B cell (primary cell): ENCODE measurements at regions not wholly inside any gene's neighbourhood (a gene's known extent, or its start where the extent isn't known, plus 50 kb on each side); places are given as distances from the start of the nearest gene placed in this dataset.
"Not testable (repeated sequence)": the region's sequence is repeated elsewhere in the genome, so short reads cannot be mapped to it uniquely, and the experiment has no call there.

Experiments
- ATAC-seq: fragments of 200-7000 bp; cut with Tn5 transposase; one replicate; pipeline ENCODE4 v1.10.0; 2021; ENCODE audit warnings: low read depth, mild to moderate bottlenecking, moderate number of reproducible peaks, moderate library complexity
- CTCF ChIA-PET: fragments of 350-600 bp; sonication (Branson Sonifier 250); formaldehyde crosslinking; loops from one replicate; lab custom pipeline; 2021; ENCODE audit warnings: antibody characterized with exemption, inconsistent platforms; lab: Charles Lee
- POLR2A ChIA-PET: fragments of 350-600 bp; sonication (Branson Sonifier 250); formaldehyde crosslinking; loops from one replicate; lab custom pipeline; 2021; ENCODE audit warnings: antibody characterized with exemption; lab: Charles Lee
- DNase-seq: peaks from one replicate; pipeline ENCODE4 v3.0.0; 2013
- H2AFZ ChIP-seq: 2 replicates; pipeline ENCODE4 v1.6.1; 2012; ENCODE audit warnings: mild to moderate bottlenecking, low read depth, low read length; ENCODE audit not compliant: insufficient read depth, poor library complexity, severe bottlenecking
- H3K27ac ChIP-seq, 2 donors: 1 replicate in 1 of 2; 2 replicates in 1 of 2; pipeline ENCODE4 v1.5.1; 2012 to 2013; ENCODE audit warnings: low read length in 2 of 2, mild to moderate bottlenecking in 2 of 2, moderate library complexity in 1 of 2
- H3K27me3 ChIP-seq, 4 experiments: fragments of 200-600 bp in 1 of 4; sonication (generic) in 1 of 4; replicated peaks in 1 of 4; 1 replicate in 2 of 4; 2 replicates in 2 of 4; pipeline versions ENCODE4 v1.6.1 to v1.7.0; 2013 to 2016; ENCODE audit warnings: low read length in 3 of 4, mild to moderate bottlenecking in 2 of 4, mixed read lengths in 1 of 4, moderate library complexity in 1 of 4; ENCODE audit not compliant: insufficient read depth in 4 of 4, control insufficient read depth in 3 of 4; ENCODE audit errors: control extremely low read depth in 1 of 4
- H3K36me3 ChIP-seq, 2 experiments: replicated peaks in 1 of 2; 1 replicate in 1 of 2; 2 replicates in 1 of 2; pipeline versions ENCODE4 v1.6.1 to v1.7.1; 2013; ENCODE audit warnings: low read length in 1 of 2; ENCODE audit not compliant: insufficient read depth in 2 of 2, control insufficient read depth in 1 of 2; ENCODE audit errors: control extremely low read depth in 1 of 2, extremely low read depth in 1 of 2
- H3K4me1 ChIP-seq, 2 donors: fragments of 200-600 bp in 1 of 2; sonication (generic) in 1 of 2; 1 replicate in 1 of 2; 2 replicates in 1 of 2; pipeline versions ENCODE4 v1.5.1 to v1.6.1; 2013 to 2017; ENCODE audit warnings: low read length in 2 of 2; ENCODE audit not compliant: control insufficient read depth in 2 of 2, insufficient read depth in 2 of 2
- H3K4me2 ChIP-seq: replicated peaks from 2 replicates; pipeline ENCODE3; 2012; ENCODE audit warnings: mild to moderate bottlenecking, low read depth, low read length; ENCODE audit not compliant: poor library complexity, severe bottlenecking
- H3K4me3 ChIP-seq, 5 experiments: fragments of 200-600 bp in 1 of 5; sonication (generic) in 1 of 5; 1 replicate in 3 of 5; 2 replicates in 2 of 5; pipeline versions ENCODE4 v1.5.1 to v1.7.0; 2011 to 2016; ENCODE audit warnings: low read length in 4 of 5, mild to moderate bottlenecking in 4 of 5, low read depth in 2 of 5, control low read depth in 1 of 5, moderate library complexity in 1 of 5; ENCODE audit not compliant: insufficient read depth in 1 of 5; ENCODE audit errors: control extremely low read depth in 1 of 5, extremely low read depth in 1 of 5
- H3K79me2 ChIP-seq: fragments of 200-600 bp; sonication (generic); one replicate; pipeline ENCODE4 v1.6.0; 2016; ENCODE audit warnings: low read length; ENCODE audit not compliant: control insufficient read depth, insufficient read depth
- H3K9ac ChIP-seq: fragments of 200-600 bp; sonication (generic); 2 replicates; pipeline ENCODE4 v1.6.1; 2017; ENCODE audit warnings: mild to moderate bottlenecking, low read length, moderate library complexity
- H3K9me3 ChIP-seq, 3 donors: one replicate each; pipeline versions ENCODE4 v1.6.1 to v1.7.1; 2013; ENCODE audit warnings: low read length in 2 of 3; ENCODE audit not compliant: control insufficient read depth in 2 of 3, insufficient read depth in 1 of 3; ENCODE audit errors: control extremely low read depth in 1 of 3
- H4K20me1 ChIP-seq: 2 replicates; pipeline ENCODE4 v1.6.0; 2012; ENCODE audit warnings: mild to moderate bottlenecking, low read length; ENCODE audit not compliant: insufficient read depth, control insufficient read depth, poor library complexity, severe bottlenecking
- H3K27ac Mint-ChIP-seq: one replicate; pipeline ENCODE4 v1.8.0; 2021; ENCODE audit warnings: mixed read lengths
- H3K27me3 Mint-ChIP-seq: one replicate; pipeline ENCODE4 v1.8.0; 2021; ENCODE audit warnings: mixed read lengths
- H3K4me1 Mint-ChIP-seq: one replicate; pipeline ENCODE4 v1.8.0; 2021; ENCODE audit warnings: mixed read lengths
- H3K4me3 Mint-ChIP-seq: one replicate; pipeline ENCODE4 v1.8.0; 2021; ENCODE audit warnings: mixed read lengths
- H3K9me3 Mint-ChIP-seq: one replicate; pipeline ENCODE4 v1.8.0; 2022; ENCODE audit warnings: mixed read lengths; ENCODE audit not compliant: insufficient read depth
- EZH2 ChIP-seq: IDR thresholded peaks from 2 replicates; pipeline ENCODE4 v1.6.1; 2012; ENCODE audit warnings: borderline replicate concordance, low read depth, mild to moderate bottlenecking, moderate library complexity, low read length; ENCODE audit not compliant: insufficient read depth, poor library complexity, severe bottlenecking
- WGBS: methylation state at CpG from one replicate; pipeline ENCODE4 v1.1.5; 2013; ENCODE audit warnings: missing lambda C conversion rate; ENCODE audit not compliant: insufficient coverage; 5-methylcytosine and 5-hydroxymethylcytosine counted together
- intact Hi-C: fragments of 100-400 bp; cut with micrococcal nuclease; formaldehyde crosslinking; loops from one replicate; pipeline ENCODE4 v1.10.0; 2022
- TF ChIP-seq, protein P1 (sequence below): fragments of 200-600 bp; IDR thresholded peaks from one replicate; pipeline ENCODE4 v1.8.0; 2022; ENCODE audit warnings: antibody characterized with exemption, mild to moderate bottlenecking

DNA sequence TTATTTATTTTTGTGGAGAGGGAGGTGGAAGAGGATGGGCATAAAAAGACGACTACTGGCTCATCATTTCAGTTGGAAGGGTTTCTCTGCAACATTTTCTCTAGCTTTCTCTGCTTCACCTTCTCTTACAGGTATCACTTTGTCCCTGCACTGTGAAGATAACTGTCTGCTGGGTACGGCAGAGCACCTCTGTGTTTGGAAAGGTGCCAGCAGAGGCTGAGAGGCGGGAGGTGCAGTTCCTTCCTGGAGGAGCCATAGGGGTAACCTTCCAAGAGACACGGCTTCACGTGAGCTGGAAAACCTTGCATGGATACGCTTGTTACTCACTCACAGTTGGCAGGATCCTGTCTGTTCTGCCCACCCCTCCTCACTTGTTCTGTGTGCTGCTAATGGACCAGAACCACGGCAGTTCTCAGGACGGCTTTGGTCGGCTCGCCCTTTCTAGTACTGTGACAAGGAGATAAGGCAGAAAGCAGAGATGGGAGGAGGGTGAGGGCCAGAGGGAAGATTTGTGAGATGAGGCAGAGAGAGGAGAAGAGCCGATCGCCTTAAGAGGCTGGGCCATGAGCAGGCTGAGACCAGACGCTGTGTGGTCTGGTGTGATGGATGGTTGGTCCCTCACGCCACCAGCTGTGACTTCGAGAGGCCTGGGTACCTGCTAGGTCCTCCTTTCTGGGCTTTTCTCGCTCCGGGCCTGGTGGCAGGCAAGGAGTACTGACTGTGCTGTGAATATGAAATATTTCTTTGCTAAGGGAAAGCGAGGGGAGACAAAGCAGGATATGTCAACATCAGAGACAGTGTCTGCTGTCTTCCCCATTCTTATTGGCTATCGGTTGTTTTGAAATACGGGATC is 66.8 kb downstream of the MRPL57 start:
- H3K9me3 Mint-ChIP-seq = no peaks in the 10 kb centered on the region
- Histone ChIP-seq H3K4me1 (no peaks in the 10 kb centered on the region), H2AFZ (no peak overlapping the region), H3K36me3 (no peaks in the 10 kb centered on the region), H3K9ac (no peak overlapping the region), H3K4me3 (no peak overlapping the region), H3K27ac (no peak overlapping the region), H3K9me3 (no peaks in the 10 kb centered on the region), H3K4me2 (no peak overlapping the region), H3K27me3 (no peaks in the 10 kb centered on the region), H4K20me1 (no peaks in the 10 kb centered on the region), H3K79me2 (no peaks in the 10 kb centered on the region)
- DNase-seq = no peak
- no peak for TF ChIP-seq EZH2
- TF ChIP-seq, protein P1, sequence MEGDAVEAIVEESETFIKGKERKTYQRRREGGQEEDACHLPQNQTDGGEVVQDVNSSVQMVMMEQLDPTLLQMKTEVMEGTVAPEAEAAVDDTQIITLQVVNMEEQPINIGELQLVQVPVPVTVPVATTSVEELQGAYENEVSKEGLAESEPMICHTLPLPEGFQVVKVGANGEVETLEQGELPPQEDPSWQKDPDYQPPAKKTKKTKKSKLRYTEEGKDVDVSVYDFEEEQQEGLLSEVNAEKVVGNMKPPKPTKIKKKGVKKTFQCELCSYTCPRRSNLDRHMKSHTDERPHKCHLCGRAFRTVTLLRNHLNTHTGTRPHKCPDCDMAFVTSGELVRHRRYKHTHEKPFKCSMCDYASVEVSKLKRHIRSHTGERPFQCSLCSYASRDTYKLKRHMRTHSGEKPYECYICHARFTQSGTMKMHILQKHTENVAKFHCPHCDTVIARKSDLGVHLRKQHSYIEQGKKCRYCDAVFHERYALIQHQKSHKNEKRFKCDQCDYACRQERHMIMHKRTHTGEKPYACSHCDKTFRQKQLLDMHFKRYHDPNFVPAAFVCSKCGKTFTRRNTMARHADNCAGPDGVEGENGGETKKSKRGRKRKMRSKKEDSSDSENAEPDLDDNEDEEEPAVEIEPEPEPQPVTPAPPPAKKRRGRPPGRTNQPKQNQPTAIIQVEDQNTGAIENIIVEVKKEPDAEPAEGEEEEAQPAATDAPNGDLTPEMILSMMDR = no peak
- no peak overlapping the region for H3K4me3 Mint-ChIP-seq
- no peaks in the 10 kb centered on the region for H3K4me1 Mint-ChIP-seq
- WGBS = 85% methylated on average over 16 of the region's 20 CpGs
- CTCF ChIA-PET = no interaction called here
- no peak overlapping the region for H3K27ac Mint-ChIP-seq
- intact Hi-C loops = no loop called here
- POLR2A ChIA-PET = no interaction called here
- no peak for ATAC-seq
- H3K27me3 Mint-ChIP-seq = no peaks in the 10 kb centered on the region

GRCh38 chr13:21243898-21244184 is 67.4 kb downstream of the MRPL57 start:
- H3K27ac ChIP-seq, H4K20me1 ChIP-seq, H3K36me3 ChIP-seq, intact Hi-C loops, H3K27me3 Mint-ChIP-seq, H3K9me3 ChIP-seq, H3K9me3 Mint-ChIP-seq, H3K9ac ChIP-seq, DNase-seq, H2AFZ ChIP-seq, H3K27me3 ChIP-seq, H3K4me3 ChIP-seq, POLR2A ChIA-PET, H3K4me1 ChIP-seq, H3K27ac Mint-ChIP-seq, H3K4me3 Mint-ChIP-seq, H3K79me2 ChIP-seq, ATAC-seq, CTCF ChIA-PET, H3K4me1 Mint-ChIP-seq, H3K4me2 ChIP-seq: not testable (repeated sequence)
- WGBS = no CpG with 5 or more reads among the region's 1 CpG
